AG20443 (cell line): ENCODE measurements at regions not wholly inside any gene's neighbourhood (a gene's known extent, or its start where the extent isn't known, plus 50 kb on each side); places are given as distances from the start of the nearest gene placed in this dataset.
A peak's percentile ranks its signal among the peaks of the same experiment; 100 is the strongest.
"Not testable (repeated sequence)": the region's sequence is repeated elsewhere in the genome, so short reads cannot be mapped to it uniquely, and the experiment has no call there.

Source experiments
- DNase-seq: peaks from one replicate; pipeline ENCODE4 v3.0.0; 2012; ENCODE audit warnings: low spot score, mixed read lengths

DNA sequence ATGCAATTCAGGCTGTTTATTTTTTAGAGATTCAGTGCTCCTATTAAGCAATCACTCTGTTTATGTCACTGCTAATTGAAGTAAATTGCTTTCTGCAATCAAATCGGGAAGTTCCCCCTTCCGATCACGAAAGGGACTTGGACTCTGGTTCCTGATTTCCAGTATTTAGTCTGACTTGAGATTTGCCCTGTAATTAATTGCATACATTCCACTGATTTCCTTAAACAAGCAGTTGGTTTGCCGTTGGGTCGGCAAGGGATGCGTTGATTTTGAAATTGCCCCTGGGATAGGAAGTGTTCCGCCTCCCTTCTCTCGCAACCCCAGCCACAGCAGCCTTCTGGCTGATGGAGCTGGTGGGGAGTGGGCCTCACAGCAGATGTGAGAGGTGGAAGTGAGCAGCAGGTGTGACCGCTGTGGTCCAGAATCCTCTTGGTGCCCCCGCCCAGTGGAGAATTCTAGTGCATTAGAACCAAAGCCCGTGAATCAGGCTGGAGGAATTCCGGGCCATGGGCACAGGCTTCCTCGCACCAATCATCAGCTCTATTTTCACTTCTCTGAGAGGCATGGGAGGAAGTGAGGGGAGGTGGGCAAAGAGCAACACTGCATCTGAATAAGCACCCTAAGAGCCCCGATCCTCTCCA lies 102.5 kb downstream of the SPRY4 start:
- no peak for DNase-seq

- DNase-seq, result no peak
Measured at GRCh38 chr5:142221091-142221860, 103.5 kb downstream of the SPRY4 start.

- no peak for DNase-seq
Measured at GRCh38 chr5:142219146-142219545, 105.7 kb downstream of the SPRY4 start.

DNA sequence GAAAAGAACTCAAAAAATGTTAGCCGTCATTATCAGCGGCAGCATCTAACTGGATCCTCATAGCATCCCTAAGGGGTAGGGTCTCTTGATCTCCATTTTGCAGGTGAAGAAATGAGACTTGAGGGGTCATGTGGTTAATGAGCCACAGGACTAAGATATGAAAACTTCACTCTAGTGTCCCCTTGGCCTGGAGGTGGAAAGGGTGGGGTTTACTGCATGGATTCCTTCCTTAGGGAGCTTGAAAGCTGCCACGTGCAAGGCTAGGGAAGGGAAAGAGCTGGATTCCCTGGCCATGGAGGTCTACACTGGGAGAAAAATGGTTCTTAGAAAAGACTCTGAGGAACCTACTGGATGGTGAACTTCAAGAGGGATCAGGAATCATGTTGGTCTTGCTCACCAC lies 107.9 kb downstream of the SPRY4 start:
- no peak for DNase-seq

DNA sequence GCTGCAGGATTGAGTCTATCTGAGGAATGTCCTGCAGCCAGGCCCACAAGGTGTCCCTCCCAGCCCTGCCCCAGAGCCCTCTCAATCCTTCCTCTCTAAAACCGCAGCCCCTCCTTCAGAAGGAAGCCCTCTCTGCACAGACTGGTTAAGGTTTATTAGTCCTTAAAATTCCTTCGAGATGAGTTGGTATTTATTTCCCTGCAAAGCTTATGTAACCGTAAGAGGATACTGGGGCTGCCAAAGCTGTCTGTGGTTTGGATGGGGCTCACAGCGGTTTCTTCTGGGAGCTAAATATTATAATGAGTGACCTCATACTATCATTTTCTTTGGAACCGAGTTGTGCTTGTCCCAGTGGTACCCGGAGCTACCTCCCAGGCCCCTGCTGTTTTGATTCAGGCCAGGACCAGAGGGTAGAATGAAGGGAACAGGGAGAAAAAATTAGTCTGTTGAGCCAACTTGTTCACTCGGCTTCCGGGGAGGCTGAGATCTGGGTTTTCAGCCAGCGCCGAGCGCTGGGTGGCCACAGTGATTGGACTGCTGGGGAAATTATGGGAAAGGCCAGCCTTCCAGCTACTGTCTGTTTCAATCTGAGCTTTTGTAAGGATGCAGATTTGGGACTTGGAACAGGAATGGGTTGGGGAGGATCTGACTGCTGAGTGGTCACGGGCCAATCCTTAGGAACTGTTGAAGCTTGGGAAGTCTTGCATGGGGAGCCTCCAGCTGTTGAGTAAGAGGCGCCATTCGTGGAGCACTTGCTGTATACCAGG lies 107.5 kb downstream of the NDFIP1 start:
- peak; percentile 94 for DNase-seq

GRCh38 chr5:142213077-142213476 lies 104.5 kb downstream of the NDFIP1 start:
- no peak for DNase-seq

DNA sequence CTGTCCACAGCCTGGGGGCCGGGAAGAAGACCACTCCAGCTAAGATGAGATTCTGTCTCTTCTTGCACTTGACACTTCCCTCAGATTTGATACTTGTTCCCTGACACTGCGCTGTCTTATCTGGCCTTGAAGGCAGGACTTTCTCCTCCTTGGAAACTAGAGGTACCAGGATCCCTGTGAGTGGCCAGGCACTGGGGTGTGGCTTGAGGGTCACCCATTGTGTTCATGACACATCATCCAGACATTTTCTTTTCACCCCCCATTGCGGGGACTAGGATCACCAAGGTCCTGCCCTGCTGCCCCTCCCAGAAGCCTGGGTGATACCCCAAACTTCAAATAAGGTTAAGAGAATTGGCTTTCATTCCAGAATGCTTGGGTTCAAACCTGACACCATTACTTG lies 103.3 kb downstream of the NDFIP1 start:
- no peak for DNase-seq

DNA sequence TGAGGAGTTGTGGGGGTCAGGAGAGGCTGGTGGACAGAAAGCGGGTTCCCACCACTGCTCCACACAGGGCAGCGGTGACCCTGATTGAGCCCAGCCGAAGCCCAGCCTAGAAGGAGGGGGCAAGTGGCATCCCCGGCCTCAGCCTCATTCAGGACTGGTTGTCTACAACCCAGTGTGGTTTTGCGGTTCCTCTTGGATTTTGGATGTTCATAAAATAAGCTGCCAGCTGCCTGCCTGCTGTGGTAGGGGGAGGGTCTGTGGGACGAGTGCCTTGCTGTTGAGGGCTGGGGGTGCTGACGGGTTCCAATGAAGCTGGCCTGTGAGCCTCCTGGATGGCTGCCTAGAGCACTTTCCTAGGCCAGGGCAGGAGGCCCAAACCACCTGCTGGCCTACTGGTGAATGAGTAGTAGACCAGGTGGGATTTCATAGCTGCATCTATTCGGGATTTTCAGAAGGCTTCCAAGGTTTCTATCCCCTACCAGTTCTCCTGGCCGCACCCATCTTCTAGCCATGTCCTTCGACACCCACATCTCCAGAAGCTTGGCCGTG lies 102.4 kb downstream of the NDFIP1 start:
- no peak for DNase-seq

DNA sequence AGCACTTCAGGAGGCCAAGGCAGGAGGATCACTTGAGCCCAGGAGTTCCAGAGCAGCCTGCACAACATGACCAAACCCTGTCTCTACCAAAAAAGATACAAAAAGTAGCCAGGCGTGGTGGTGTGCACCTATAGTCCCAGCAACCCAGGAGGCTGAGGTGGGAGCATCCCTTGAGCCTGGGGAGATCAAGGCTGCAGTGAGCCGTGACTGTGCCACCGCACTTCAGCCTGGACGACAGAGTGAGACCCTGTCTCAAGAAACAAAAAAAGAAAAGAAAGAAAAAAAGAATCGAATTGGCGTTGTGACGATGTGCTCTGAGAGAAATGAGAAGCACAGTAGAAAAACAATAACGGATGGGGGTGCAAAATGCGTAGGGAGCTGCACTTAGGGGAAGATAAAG lies 101.4 kb downstream of the NDFIP1 start:
- DNase-seq, result no peak

- no peak for DNase-seq
Measured at GRCh38 chr5:142208777-142209312, 100.3 kb downstream of the NDFIP1 start.

- not testable (repeated sequence) for DNase-seq
Measured at GRCh38 chr5:142208244-142208643, 99.7 kb downstream of the NDFIP1 start.

DNA sequence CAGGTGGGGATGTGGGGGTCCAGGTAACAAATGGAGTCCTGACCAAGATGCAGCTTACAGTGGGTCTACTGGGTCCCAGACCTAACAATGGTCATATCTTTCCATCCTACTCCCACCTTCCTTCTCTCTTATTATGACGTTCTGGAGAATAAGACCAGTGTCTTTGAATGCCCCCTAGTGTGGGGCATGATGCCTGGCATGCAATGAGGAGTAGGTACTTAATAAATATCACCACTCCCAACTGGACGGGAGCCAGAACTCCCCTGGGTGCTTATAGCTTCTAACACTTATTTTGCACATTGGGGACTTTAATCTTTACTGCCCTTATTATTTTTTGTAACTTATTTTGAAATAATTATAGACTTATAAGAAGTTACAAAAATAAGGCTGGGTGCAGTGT lies 98.2 kb downstream of the NDFIP1 start:
- no peak for DNase-seq

GRCh38 chr5:142204219-142204618 lies 95.6 kb downstream of the NDFIP1 start:
- no peak for DNase-seq
